HFFc6 (cell line): ENCODE measurements at regions not wholly inside any gene's neighbourhood (a gene's known extent, or its start where the extent isn't known, plus 50 kb on each side); places are given as distances from the start of the nearest gene placed in this dataset.

Experiments
- DNase-seq: peaks from one replicate; pipeline ENCODE4 v3.0.0-alpha.2; 2018
- H3K27ac Mint-ChIP-seq: 2 replicates; pipeline ENCODE4 v1.8.0; 2020; ENCODE audit warnings: mild to moderate bottlenecking, mixed read lengths
- H3K27me3 Mint-ChIP-seq: 2 replicates; pipeline ENCODE4 v1.8.0; 2021; ENCODE audit warnings: mild to moderate bottlenecking, moderate library complexity, mixed read lengths; ENCODE audit not compliant: insufficient read depth
- H3K36me3 Mint-ChIP-seq: 2 replicates; pipeline ENCODE4 v1.8.0; 2021; ENCODE audit warnings: low read depth, mixed read lengths
- H3K4me1 Mint-ChIP-seq: 2 replicates; pipeline ENCODE4 v1.8.0; 2020; ENCODE audit warnings: low read depth, mixed read lengths
- H3K4me3 Mint-ChIP-seq: 2 replicates; pipeline ENCODE4 v1.8.0; 2020; ENCODE audit warnings: mild to moderate bottlenecking, moderate library complexity, mixed read lengths
- H3K9me3 Mint-ChIP-seq: 2 replicates; pipeline ENCODE4 v1.8.0; 2020; ENCODE audit warnings: mild to moderate bottlenecking, mixed read lengths
- CTCF ChIP-seq: fragments of 200-600 bp; sonication (generic); IDR thresholded peaks from 2 replicates; pipeline ENCODE4 v1.5.0; 2021; ENCODE audit warnings: antibody characterized with exemption, mild to moderate bottlenecking

DNA sequence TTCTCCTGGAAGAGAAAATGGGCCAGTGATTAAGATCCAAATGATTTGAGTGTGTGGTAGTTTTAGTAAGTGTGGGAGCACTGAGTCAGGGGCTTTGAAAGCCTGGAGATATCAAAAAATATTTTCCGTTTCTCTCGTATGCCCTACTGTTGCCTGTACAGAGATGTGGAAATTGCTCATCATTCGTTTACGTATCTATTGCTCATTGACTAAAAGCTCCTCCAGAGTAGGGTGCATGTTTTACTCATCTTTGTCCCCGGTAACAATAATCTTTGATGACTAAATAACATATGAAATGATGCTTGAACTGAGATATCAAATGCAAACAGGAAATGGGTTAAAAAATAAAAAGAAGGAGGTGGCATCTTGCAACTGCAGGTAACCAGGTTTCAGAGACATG is 114.2 kb upstream of the FST start:
- Mint-ChIP-seq H3K27me3 (no peaks in the 10 kb centered on the region; the same call in none of the 2 replicates), H3K4me1 (peaks cover 92% of the 10 kb centered on the region), H3K9me3 (no peaks in the 10 kb centered on the region), H3K27ac (peak overlapping the region; percentile 83), H3K36me3 (peaks cover 27% of the 10 kb centered on the region), H3K4me3 (peak overlapping the region; percentile 42)
- no peak for TF ChIP-seq CTCF
- peak; percentile 55 for DNase-seq

DNA sequence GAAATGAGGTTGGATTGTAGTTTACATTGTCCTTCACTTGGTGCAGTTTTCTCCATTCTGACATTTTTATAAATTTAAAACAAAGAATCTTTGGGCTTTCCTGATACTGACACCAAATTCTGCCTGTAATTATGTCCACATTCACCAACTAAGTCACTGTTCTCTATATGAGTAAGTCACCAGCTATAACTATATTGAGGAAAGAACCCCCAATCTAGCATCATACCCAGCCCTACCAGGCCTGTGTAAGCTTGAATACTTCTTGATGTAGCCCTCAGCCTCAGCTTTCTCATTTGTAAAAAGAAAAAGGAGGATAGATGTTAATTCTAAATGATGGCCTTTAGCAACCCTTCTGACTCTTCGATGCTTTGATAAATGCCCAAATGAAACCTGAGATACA is 112.7 kb upstream of the FST start:
- Mint-ChIP-seq H3K27ac (peak overlapping the region; percentile 40; the same call in 1 of the 2 replicates), H3K4me3 (no peak overlapping the region), H3K9me3 (no peaks in the 10 kb centered on the region), H3K4me1 (peaks cover 83% of the 10 kb centered on the region), H3K36me3 (peaks cover 31% of the 10 kb centered on the region), H3K27me3 (no peaks in the 10 kb centered on the region; the same call in 1 of the 2 replicates)
- TF ChIP-seq CTCF: no peak
- no peak for DNase-seq

DNA sequence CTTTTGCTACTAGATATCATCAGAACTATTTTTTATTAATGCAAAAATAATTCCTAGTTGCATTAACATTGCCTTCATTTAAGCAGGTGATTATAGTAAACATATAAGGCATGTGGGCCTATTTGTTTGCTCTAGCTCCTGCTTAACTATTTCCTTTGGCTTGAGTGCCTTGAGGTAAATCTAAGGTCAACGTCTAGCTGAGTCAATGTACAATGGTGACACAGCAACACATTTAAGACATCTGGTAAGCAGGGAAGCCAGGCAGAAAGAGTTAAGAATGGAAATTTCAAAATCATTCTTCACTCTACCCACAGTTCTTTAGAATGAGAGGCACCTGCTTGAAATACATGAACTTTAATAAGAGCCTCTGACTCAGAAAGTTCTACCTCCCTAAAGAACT is 111.9 kb upstream of the FST start:
- H3K9me3 Mint-ChIP-seq: no peaks in the 10 kb centered on the region
- peak overlapping the region; percentile 71 for H3K27ac Mint-ChIP-seq
- TF ChIP-seq CTCF: no peak

GRCh38 chr5:53368966-53369605 is 111.3 kb upstream of the FST start:
- H3K27ac Mint-ChIP-seq: peak overlapping the region; percentile 71
- TF ChIP-seq CTCF: no peak
- no peak overlapping the region for H3K4me3 Mint-ChIP-seq
- DNase-seq: no peak
- no peaks in the 10 kb centered on the region for H3K9me3 Mint-ChIP-seq
- peaks cover 31% of the 10 kb centered on the region for H3K36me3 Mint-ChIP-seq
- H3K27me3 Mint-ChIP-seq: no peaks in the 10 kb centered on the region; the same call in 1 of the 2 replicates
- H3K4me1 Mint-ChIP-seq: peaks cover 83% of the 10 kb centered on the region

More for the DNA sequence above, 111.9 kb upstream of the FST start:
- Mint-ChIP-seq H3K4me1 (peaks cover 83% of the 10 kb centered on the region), H3K4me3 (no peak overlapping the region), H3K27me3 (no peaks in the 10 kb centered on the region; the same call in 1 of the 2 replicates), H3K36me3 (peaks cover 31% of the 10 kb centered on the region)
- peak; percentile 40 for DNase-seq

DNA sequence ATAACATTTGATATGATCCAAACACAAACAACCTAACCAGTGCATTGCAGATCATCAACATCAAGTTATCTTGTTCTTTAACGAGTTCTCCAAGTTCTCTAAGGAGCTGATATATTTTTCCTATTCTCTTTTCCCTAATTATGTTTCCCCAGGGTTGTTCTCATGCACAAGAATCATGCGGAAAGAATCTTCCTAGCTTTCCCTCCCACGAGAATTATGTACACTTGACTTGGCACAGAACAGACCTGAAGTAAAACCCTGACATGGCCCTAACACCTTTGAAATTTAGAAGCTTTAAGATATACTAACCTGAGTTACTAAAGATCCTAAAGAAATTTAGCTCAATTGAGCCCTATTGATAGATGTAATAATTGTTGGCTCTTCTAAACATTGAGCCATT is 110.7 kb upstream of the FST start:
- H3K27me3 Mint-ChIP-seq: no peaks in the 10 kb centered on the region; the same call in 1 of the 2 replicates
- DNase-seq: no peak
- H3K4me1 Mint-ChIP-seq: peaks cover 79% of the 10 kb centered on the region
- peaks cover 31% of the 10 kb centered on the region for H3K36me3 Mint-ChIP-seq
- no peak for TF ChIP-seq CTCF
- no peaks in the 10 kb centered on the region for H3K9me3 Mint-ChIP-seq
- no peak overlapping the region for H3K27ac Mint-ChIP-seq
- no peak overlapping the region for H3K4me3 Mint-ChIP-seq
